Muscle layer of duodenum (tissue), 2 donors: ENCODE measurements at regions not wholly inside any gene's neighbourhood (a gene's known extent, or its start where the extent isn't known, plus 50 kb on each side); places are given as distances from the start of the nearest gene placed in this dataset.

Source experiments
- H3K27ac ChIP-seq: one replicate; pipeline ENCODE4 v1.7.0; 2013; ENCODE audit warnings: mild to moderate bottlenecking, low read length
- H3K27me3 ChIP-seq: one replicate; pipeline ENCODE4 v1.7.0; 2013; ENCODE audit warnings: low read depth, mild to moderate bottlenecking, control low read depth, low read length
- H3K36me3 ChIP-seq, 2 donors: one replicate each; pipeline ENCODE4 v1.7.0; 2013; ENCODE audit warnings: low read length in 2 of 2, control low read depth in 1 of 2, mild to moderate bottlenecking in 1 of 2; ENCODE audit not compliant: insufficient read depth in 2 of 2, control insufficient read depth in 1 of 2
- H3K4me1 ChIP-seq, 2 donors: one replicate each; pipeline ENCODE4 v1.7.0; 2013; ENCODE audit warnings: low read length in 2 of 2, mild to moderate bottlenecking in 2 of 2, control low read depth in 1 of 2, moderate library complexity in 1 of 2; ENCODE audit not compliant: insufficient read depth in 2 of 2, control insufficient read depth in 1 of 2
- H3K4me3 ChIP-seq, 2 donors: one replicate each; pipeline ENCODE4 v1.7.0; 2013; ENCODE audit warnings: low read length in 2 of 2, low read depth in 1 of 2, mild to moderate bottlenecking in 1 of 2
- H3K9me3 ChIP-seq, 2 donors: one replicate each; pipeline ENCODE4 v1.7.0; 2013; ENCODE audit warnings: low read length in 2 of 2, control low read depth in 1 of 2, mild to moderate bottlenecking in 1 of 2; ENCODE audit not compliant: control insufficient read depth in 1 of 2
- donor health status: healthy.

DNA sequence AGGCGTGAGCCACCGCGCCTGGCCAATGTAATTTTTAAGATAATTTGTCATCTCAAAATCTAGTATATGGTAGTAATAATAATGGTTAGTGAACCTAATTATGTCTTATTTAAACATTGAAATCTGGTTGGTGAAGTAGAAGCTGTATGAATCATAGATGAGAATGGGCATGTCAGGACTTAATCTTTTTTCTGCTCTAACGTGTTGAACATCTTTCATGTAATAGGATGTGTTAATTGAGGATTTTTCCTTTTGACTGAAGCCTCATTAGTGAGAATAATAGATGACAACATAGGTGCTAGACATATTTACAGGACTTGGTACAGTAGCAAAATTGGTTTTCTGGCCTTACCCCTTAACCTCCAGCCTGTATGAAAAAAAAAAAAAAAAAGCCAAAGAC, 835.6 kb downstream of the IGSF11 start:
- no peaks in the 10 kb centered on the region for H3K27me3 ChIP-seq
- H3K27ac ChIP-seq, result no peak overlapping the region
- H3K4me3 ChIP-seq, result no peak overlapping the region
- H3K36me3 ChIP-seq, result no peaks in the 10 kb centered on the region
- H3K9me3 ChIP-seq, result peaks cover 7 to 21% of the 10 kb centered on the region in 2 donors
- no peaks in the 10 kb centered on the region for H3K4me1 ChIP-seq

DNA sequence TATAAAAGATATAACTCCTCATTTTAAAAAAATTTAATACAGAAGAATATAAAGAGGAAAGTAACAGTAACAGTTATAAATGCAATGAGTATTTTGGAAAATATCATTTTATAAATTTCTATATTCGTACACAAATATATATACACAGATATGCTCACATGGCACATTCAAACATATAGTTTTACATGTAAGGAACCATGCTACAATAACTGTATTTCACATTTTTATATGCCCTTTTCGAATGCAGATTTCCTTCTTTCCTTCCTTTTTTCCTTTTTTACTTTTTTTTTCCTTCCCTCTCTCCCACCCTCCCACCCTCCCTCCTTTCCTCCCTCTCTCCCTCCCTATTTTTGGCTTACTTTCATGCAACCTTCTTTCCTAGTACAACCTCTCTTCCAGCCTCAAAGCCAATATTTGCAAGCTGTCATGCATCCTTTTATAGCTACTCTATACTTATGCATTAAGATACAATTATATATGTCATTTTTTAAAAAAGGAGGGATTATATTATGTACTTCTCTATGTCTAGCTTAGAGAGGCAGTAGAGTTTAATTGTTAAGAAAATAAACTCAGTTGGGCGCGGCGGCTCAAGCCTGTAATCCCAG, 830.5 kb downstream of the IGSF11 start:
- H3K36me3 ChIP-seq, result no peaks in the 10 kb centered on the region
- H3K4me1 ChIP-seq, result no peaks in the 10 kb centered on the region
- no peak overlapping the region for H3K4me3 ChIP-seq
- no peak overlapping the region for H3K27ac ChIP-seq
- peaks cover 0 to 6% of the 10 kb centered on the region in 2 donors for H3K9me3 ChIP-seq
- no peaks in the 10 kb centered on the region for H3K27me3 ChIP-seq

DNA sequence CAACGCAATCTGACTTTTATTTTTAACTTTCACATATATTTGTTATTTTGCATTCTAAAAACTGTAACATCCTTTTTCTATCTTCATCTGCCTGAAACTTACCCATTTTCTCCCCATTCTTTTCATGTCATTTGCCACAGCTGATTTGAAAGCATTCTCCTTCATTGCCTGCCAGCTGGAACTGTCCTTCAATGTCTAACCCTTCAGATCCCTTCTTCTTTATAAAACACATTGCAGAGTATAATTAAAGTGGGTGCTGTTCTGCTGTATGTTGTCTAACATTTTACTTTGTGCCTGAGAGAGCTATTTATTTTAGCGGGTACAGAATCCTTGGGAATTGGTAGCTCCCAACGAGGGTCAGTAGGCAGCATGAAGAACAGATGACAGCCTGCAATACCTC, 827.4 kb downstream of the IGSF11 start:
- Histone ChIP-seq H3K4me1 (no peaks in the 10 kb centered on the region), H3K9me3 (peaks cover 0 to 6% of the 10 kb centered on the region in 2 donors), H3K27ac (no peak overlapping the region), H3K4me3 (no peak overlapping the region), H3K27me3 (no peaks in the 10 kb centered on the region), H3K36me3 (no peaks in the 10 kb centered on the region)

DNA sequence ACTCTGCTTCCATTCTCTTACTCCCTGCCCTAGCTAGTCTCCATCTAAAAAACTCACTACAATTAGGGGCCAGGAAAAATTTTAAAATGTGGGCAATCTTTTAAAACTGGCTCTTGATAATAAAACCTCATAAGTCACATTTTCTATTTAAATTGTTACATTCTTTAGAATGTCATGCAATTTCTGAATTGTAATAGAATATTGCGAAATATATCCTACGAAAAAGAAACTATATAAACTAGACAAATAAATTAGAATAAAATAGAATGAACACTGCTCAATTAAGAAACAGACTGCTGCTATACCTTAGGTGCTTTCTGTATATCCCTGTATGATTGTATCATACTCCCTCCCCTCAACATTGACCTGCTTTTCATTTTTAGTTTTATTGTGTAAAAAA, 826.0 kb downstream of the IGSF11 start:
- no peaks in the 10 kb centered on the region for H3K36me3 ChIP-seq
- H3K4me3 ChIP-seq, result no peak overlapping the region
- H3K9me3 ChIP-seq, result no peaks in the 10 kb centered on the region
- H3K27ac ChIP-seq, result no peak overlapping the region
- H3K4me1 ChIP-seq, result no peaks in the 10 kb centered on the region
- H3K27me3 ChIP-seq, result no peaks in the 10 kb centered on the region

DNA sequence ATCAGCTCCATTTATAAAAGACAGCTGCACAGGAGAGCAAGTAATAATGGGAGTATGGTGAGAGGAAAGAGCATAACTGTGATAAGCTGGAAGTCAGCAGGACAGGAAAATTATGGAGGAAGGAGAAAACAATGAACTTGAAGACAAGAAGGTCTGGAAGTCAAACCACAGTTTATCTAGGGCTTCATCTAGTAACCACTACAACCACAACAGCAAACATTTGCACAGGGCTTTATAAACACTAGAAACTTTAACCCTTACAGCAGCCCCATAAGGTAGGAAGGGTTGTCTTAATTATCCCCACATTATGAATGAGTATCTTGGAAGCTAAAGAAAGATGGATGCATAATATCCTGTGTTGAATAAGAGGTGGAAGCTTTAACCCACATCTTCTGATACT, 820.8 kb downstream of the IGSF11 start:
- H3K4me3 ChIP-seq, result no peak overlapping the region
- H3K9me3 ChIP-seq, result no peaks in the 10 kb centered on the region
- H3K36me3 ChIP-seq, result no peaks in the 10 kb centered on the region
- H3K4me1 ChIP-seq, result no peaks in the 10 kb centered on the region
- no peaks in the 10 kb centered on the region for H3K27me3 ChIP-seq
- no peak overlapping the region for H3K27ac ChIP-seq

DNA sequence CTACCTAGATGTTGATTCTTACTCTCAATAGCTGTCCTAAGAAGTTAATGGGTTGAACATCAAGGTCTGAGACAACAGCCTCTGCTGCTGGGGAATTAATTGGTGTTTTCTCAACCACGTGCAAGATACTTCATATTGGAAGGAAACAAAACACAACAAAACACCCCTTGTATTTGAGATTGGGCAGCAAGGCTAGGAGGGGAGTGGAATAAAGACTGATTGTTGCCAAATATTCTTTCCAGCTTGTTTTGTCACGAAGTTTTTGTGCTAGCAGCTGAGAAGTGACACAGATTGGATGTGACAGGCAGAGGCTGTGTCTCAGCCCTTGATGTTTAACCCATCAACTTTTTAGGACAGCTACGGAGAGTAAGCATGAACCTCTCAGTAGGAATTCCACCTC, 808.4 kb downstream of the IGSF11 start:
- Histone ChIP-seq H3K4me3 (no peak overlapping the region), H3K27me3 (no peaks in the 10 kb centered on the region), H3K9me3 (peaks cover 0 to 4% of the 10 kb centered on the region in 2 donors), H3K36me3 (no peaks in the 10 kb centered on the region), H3K27ac (no peak overlapping the region), H3K4me1 (no peaks in the 10 kb centered on the region)

DNA sequence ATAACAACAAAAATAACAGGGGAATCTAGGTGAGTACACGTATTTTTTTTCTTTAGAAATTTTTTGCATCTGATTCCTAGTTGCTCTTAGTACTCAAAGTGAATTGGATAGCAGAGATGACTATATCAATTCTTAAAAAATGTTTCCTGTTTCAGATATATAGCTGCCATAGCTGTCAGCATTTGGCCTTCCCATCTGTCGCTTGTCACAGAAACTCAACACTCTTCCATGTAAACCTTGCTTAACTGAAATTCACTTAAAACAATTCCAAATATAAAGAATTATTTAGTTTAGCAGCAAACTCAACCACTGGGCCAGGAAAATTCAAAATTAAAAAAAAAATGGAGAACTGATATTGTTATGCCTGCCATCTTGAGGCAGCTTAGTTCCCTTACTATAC, 807.5 kb downstream of the IGSF11 start:
- no peak overlapping the region for H3K4me3 ChIP-seq
- no peaks in the 10 kb centered on the region for H3K36me3 ChIP-seq
- H3K9me3 ChIP-seq, result no peaks in the 10 kb centered on the region
- H3K27me3 ChIP-seq, result no peaks in the 10 kb centered on the region
- no peak overlapping the region for H3K27ac ChIP-seq
- H3K4me1 ChIP-seq, result no peaks in the 10 kb centered on the region

DNA sequence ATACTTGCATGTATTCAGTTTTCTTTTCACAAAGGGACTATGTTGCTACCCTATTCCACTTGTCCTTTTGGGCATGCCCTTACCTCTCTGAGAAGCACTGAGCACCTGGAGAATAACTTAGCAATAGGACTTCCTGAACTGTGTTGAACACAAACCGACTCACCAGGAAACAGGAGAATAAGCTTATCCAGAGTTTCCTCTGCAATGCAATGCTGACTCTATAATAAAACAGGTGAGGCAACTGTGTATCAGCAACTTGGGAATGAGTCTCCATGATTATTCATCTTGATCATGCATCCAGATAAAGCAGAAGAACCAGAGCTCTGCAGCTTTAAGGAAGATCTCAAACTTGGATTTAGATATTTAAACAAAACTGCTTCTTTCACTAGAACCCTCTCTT, 806.5 kb downstream of the IGSF11 start:
- H3K36me3 ChIP-seq, result no peaks in the 10 kb centered on the region
- no peaks in the 10 kb centered on the region for H3K9me3 ChIP-seq
- no peaks in the 10 kb centered on the region for H3K27me3 ChIP-seq
- no peaks in the 10 kb centered on the region for H3K4me1 ChIP-seq
- H3K27ac ChIP-seq, result no peak overlapping the region
- H3K4me3 ChIP-seq, result no peak overlapping the region

DNA sequence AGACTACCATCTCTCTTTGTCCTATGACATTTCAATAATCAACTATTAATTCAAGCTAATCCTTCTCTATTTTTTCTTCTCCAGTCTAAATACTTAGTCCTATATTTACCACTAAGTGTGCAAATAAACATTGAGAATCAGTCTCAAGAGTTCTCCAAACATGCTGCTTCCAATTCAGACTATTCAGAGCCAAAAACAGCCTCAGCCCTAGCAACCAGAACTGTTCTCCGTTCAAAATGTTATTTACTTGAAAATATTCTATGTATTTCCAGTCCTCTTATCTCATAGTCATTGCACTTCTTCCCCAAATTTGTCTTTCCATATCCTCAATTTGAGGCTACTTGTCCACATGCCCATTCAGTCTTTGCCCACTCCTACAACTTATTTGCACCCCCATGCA, 805.5 kb downstream of the IGSF11 start:
- Histone ChIP-seq H3K27me3 (no peaks in the 10 kb centered on the region), H3K27ac (no peak overlapping the region), H3K4me3 (no peak overlapping the region), H3K36me3 (no peaks in the 10 kb centered on the region), H3K9me3 (no peaks in the 10 kb centered on the region), H3K4me1 (no peaks in the 10 kb centered on the region)

DNA sequence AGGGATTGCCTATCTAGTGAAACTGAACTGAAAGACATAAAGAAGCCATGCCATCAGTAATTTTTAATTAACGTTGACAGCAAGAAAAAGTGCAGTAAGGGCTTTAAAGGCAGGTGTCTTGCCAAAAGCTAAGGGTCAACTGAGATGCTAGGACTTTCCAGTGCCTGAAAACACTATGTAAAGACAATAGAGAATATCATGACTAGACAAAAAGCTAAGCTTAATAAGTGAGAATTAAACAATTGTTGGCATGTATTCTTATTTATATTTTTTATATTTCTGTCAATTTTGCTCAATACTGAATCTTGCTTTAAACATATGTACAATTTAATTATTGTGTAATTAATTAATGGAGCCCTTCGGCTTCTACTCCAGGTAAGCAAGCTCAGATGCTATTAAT, 803.1 kb downstream of the IGSF11 start:
- Histone ChIP-seq H3K36me3 (no peaks in the 10 kb centered on the region), H3K4me3 (no peak overlapping the region), H3K9me3 (no peaks in the 10 kb centered on the region), H3K27me3 (no peaks in the 10 kb centered on the region), H3K27ac (no peak overlapping the region), H3K4me1 (no peaks in the 10 kb centered on the region)

DNA sequence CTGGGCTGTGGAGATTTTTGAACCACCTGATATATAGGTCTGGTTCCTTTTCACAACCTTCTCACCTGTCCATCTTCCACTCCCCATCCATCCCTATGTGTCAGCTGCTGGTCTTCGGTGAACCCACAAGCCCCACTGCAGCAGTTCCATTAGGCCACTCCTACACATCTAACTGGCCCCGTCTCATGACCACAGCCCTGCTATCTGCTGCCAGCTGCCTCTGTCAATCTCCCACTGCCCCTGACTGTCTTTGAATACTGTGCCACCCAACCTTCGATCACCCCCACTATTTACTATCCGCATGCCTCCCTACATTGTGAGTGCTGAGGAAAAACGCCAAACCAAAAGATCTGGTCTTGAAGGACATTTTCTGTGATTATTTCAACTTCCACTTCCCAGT, 795.4 kb downstream of the IGSF11 start:
- no peak overlapping the region for H3K4me3 ChIP-seq
- no peaks in the 10 kb centered on the region for H3K4me1 ChIP-seq
- H3K27me3 ChIP-seq, result no peaks in the 10 kb centered on the region
- H3K27ac ChIP-seq, result no peak overlapping the region
- no peaks in the 10 kb centered on the region for H3K36me3 ChIP-seq
- no peaks in the 10 kb centered on the region for H3K9me3 ChIP-seq

DNA sequence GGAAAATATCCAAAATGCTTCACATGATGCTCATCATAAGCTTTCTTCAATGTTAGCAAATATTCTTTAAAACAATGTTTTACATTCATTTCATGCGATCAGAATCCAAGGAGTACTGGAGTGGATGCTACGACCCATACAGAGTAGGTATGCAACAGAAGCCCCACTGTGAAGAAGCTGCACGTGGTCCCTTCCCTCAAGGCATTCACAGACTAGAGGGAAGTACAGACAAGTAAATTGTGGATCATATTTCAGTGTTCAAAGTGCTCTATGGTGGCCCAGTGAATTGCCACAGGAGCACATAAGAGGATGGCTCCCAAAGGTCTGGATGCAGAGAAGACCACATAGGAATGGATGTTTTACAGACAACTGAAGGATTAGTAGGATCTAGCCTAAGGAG, 789.9 kb downstream of the IGSF11 start:
- Histone ChIP-seq H3K4me1 (no peaks in the 10 kb centered on the region), H3K27me3 (no peaks in the 10 kb centered on the region), H3K27ac (no peak overlapping the region), H3K9me3 (peaks cover 0 to 4% of the 10 kb centered on the region in 2 donors), H3K36me3 (no peaks in the 10 kb centered on the region), H3K4me3 (no peak overlapping the region)
